ENCODE measurements at regions not wholly inside any gene's neighbourhood (a gene's known extent, or its start where the extent isn't known, plus 50 kb on each side); places are given as distances from the start of the nearest gene placed in this dataset.

DNA sequence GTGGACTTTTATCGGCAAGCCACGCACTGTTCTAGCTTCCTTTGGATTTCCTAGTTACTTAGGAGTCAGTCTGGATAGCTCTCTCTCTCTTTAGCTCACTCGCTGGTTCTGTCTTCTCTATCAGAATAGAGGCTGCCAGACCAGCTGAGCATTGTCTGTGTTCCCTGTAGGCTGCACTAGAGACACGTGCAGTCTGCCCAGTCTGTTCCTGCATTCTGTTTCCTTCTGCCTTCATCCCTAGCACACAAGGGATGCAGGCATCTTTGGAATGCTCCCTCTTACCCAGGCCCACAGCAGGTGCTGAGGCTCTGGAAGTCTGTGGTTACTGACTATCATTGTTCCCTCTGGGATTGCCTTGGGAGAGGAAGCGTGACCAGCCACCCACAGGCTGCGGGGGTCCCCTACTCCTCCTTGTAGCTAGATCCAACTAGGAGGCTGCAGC lies 322.8 kb downstream of the ZNF621 start:
- no peak overlapping the region for H3K27ac ChIP-seq (ENCODE audit: low read depth, low read length)
- H3K9me3 Mint-ChIP-seq (ENCODE audit: unreplicated experiment) = peaks cover 2% of the 10 kb centered on the region
- TF ChIP-seq EZH2 (IDR thresholded peaks at IDR 0.05; ENCODE audit: insufficient read depth, low read length) = no peak
- no peak for TF ChIP-seq CTCF (IDR thresholded peaks at IDR 0.05; ENCODE audit: insufficient read depth, low read depth, low read length)
- no peak overlapping the region for H3K4me3 ChIP-seq (ENCODE audit: insufficient read depth, low read depth, low read length)
- H3K9ac ChIP-seq (ENCODE audit: low read length) = no peak overlapping the region
- DNase-seq (ENCODE audit: low read depth) (peak; percentile 52), FAIRE-seq (no peak)
- H3K4me3 Mint-ChIP-seq (ENCODE audit: unreplicated experiment) = no peak overlapping the region
- peaks cover 18% of the 10 kb centered on the region for H3K4me1 Mint-ChIP-seq (ENCODE audit: low read depth, unreplicated experiment)
- peaks cover 2% of the 10 kb centered on the region for H3K27me3 Mint-ChIP-seq (ENCODE audit: low read depth, unreplicated experiment)
- H3K27ac Mint-ChIP-seq (ENCODE audit: unreplicated experiment) = peak overlapping the region; percentile 38
- peak overlapping the region; percentile 9 for H3K4me2 ChIP-seq (ENCODE audit: low read length)
- H3K4me1 ChIP-seq (ENCODE audit: insufficient read depth, low read length) = no peaks in the 10 kb centered on the region
- H3K36me3 ChIP-seq (ENCODE audit: insufficient read depth, low read length) = no peaks in the 10 kb centered on the region
- no peaks in the 10 kb centered on the region for H3K79me2 ChIP-seq (ENCODE audit: insufficient read depth, low read length)
- H3K36me3 Mint-ChIP-seq (ENCODE audit: low read depth, unreplicated experiment) = no peaks in the 10 kb centered on the region
- peaks cover 4% of the 10 kb centered on the region for H3K27me3 ChIP-seq (ENCODE audit: insufficient read depth, low read length)
- no peak overlapping the region for H2AFZ ChIP-seq (ENCODE audit: low read depth, low read length)
- H4K20me1 ChIP-seq (ENCODE audit: insufficient read depth, low read length) = no peaks in the 10 kb centered on the region
- H3K9me3 ChIP-seq (ENCODE audit: insufficient read depth, low read depth, low read length) = no peaks in the 10 kb centered on the region

GRCh38 chr3:40848421-40848820 lies 323.7 kb downstream of the ZNF621 start:
- H3K27me3 ChIP-seq (ENCODE audit: insufficient read depth, low read length) = peaks cover 4% of the 10 kb centered on the region
- peaks cover 17% of the 10 kb centered on the region for H3K4me1 Mint-ChIP-seq (ENCODE audit: low read depth, unreplicated experiment)
- no peaks in the 10 kb centered on the region for H4K20me1 ChIP-seq (ENCODE audit: insufficient read depth, low read length)
- H3K9ac ChIP-seq (ENCODE audit: low read length) = no peak overlapping the region
- peaks cover 2% of the 10 kb centered on the region for H3K9me3 Mint-ChIP-seq (ENCODE audit: unreplicated experiment)
- H2AFZ ChIP-seq (ENCODE audit: low read depth, low read length) = no peak overlapping the region
- H3K4me1 ChIP-seq (ENCODE audit: insufficient read depth, low read length) = no peaks in the 10 kb centered on the region
- H3K36me3 ChIP-seq (ENCODE audit: insufficient read depth, low read length) = no peaks in the 10 kb centered on the region
- H3K4me3 Mint-ChIP-seq (ENCODE audit: unreplicated experiment) = no peak overlapping the region
- H3K27ac ChIP-seq (ENCODE audit: low read depth, low read length) = no peak overlapping the region
- H3K27ac Mint-ChIP-seq (ENCODE audit: unreplicated experiment) = no peak overlapping the region
- no peaks in the 10 kb centered on the region for H3K36me3 Mint-ChIP-seq (ENCODE audit: low read depth, unreplicated experiment)
- no peaks in the 10 kb centered on the region for H3K79me2 ChIP-seq (ENCODE audit: insufficient read depth, low read length)
- TF ChIP-seq CTCF (IDR thresholded peaks at IDR 0.05; ENCODE audit: insufficient read depth, low read depth, low read length) (no peak), EZH2 (IDR thresholded peaks at IDR 0.05; ENCODE audit: insufficient read depth, low read length) (no peak)
- H3K9me3 ChIP-seq (ENCODE audit: insufficient read depth, low read depth, low read length) = no peaks in the 10 kb centered on the region
- no peak overlapping the region for H3K4me3 ChIP-seq (ENCODE audit: insufficient read depth, low read depth, low read length)
- DNase-seq (ENCODE audit: low read depth) (no peak), FAIRE-seq (no peak)
- no peak overlapping the region for H3K4me2 ChIP-seq (ENCODE audit: low read length)
- peaks cover 2% of the 10 kb centered on the region for H3K27me3 Mint-ChIP-seq (ENCODE audit: low read depth, unreplicated experiment)

DNA sequence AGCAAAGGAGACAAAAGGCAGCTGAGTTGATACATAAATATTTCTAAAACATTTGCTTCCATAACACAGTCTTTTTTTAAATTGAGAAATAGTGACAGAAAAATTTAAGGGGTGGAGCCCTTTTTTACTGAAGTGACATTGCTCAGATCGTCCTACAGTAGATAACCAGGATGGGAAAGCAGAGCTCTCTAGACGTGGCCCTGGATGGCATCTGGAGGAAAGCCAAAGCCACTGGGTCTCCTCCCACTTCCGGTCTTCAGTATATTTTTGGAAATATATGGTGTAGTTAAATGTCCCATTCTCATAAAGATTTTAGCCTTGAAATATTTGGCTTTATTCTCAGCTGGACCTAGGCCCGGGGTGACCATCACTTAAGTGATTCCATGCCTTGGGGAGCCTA lies 326.1 kb downstream of the ZNF621 start:
- FAIRE-seq = no peak

More for the DNA sequence above, 326.1 kb downstream of the ZNF621 start:
- Histone ChIP-seq H4K20me1 (ENCODE audit: insufficient read depth, low read length) (no peaks in the 10 kb centered on the region), H3K9ac (ENCODE audit: low read length) (no peak overlapping the region), H3K4me2 (ENCODE audit: low read length) (no peak overlapping the region), H3K27ac (ENCODE audit: low read depth, low read length) (no peak overlapping the region), H2AFZ (ENCODE audit: low read depth, low read length) (no peak overlapping the region), H3K36me3 (ENCODE audit: insufficient read depth, low read length) (no peaks in the 10 kb centered on the region), H3K4me1 (ENCODE audit: insufficient read depth, low read length) (no peaks in the 10 kb centered on the region), H3K27me3 (ENCODE audit: insufficient read depth, low read length) (peaks cover 4% of the 10 kb centered on the region), H3K79me2 (ENCODE audit: insufficient read depth, low read length) (no peaks in the 10 kb centered on the region), H3K4me3 (ENCODE audit: insufficient read depth, low read depth, low read length) (no peak overlapping the region), H3K9me3 (ENCODE audit: insufficient read depth, low read depth, low read length) (no peaks in the 10 kb centered on the region)
- DNase-seq (ENCODE audit: low read depth) = no peak
- Mint-ChIP-seq H3K27ac (ENCODE audit: unreplicated experiment) (no peak overlapping the region), H3K27me3 (ENCODE audit: low read depth, unreplicated experiment) (peaks cover 2% of the 10 kb centered on the region), H3K36me3 (ENCODE audit: low read depth, unreplicated experiment) (no peaks in the 10 kb centered on the region), H3K4me1 (ENCODE audit: low read depth, unreplicated experiment) (peaks cover 12% of the 10 kb centered on the region), H3K4me3 (ENCODE audit: unreplicated experiment) (no peak overlapping the region), H3K9me3 (ENCODE audit: unreplicated experiment) (peaks cover 2% of the 10 kb centered on the region)
- TF ChIP-seq EZH2 (IDR thresholded peaks at IDR 0.05; ENCODE audit: insufficient read depth, low read length) (no peak), CTCF (IDR thresholded peaks at IDR 0.05; ENCODE audit: insufficient read depth, low read depth, low read length) (no peak)
